ENCODE measurements at regions not wholly inside any gene's neighbourhood (a gene's known extent, or its start where the extent isn't known, plus 50 kb on each side); places are given as distances from the start of the nearest gene placed in this dataset.

GRCh38 chr2:59737299-59737698 is 816.2 kb downstream of the BCL11A start:
- TF ChIP-seq CEBPB (IDR thresholded peaks at IDR 0.05; ENCODE audit: low read depth, low read length) (no peak), KDM1A (IDR thresholded peaks at IDR 0.05; ENCODE audit: borderline replicate concordance, low read length) (no peak), BCL11A (IDR thresholded peaks at IDR 0.05; ENCODE audit: low read depth in 2 of 2, low read length in 2 of 2) (no peak)
- Histone ChIP-seq H3K79me2 (ENCODE audit: control insufficient read depth in 1 of 2, insufficient read depth in 2 of 2, low read length in 2 of 2) (no peaks in the 10 kb centered on the region), H2BK15ac (ENCODE audit: low read length) (no peak overlapping the region), H4K8ac (ENCODE audit: extremely low read depth, insufficient read depth, low read length) (no peak overlapping the region), H3K4ac (replicated peaks; ENCODE audit: insufficient read length, low read depth, low read length) (no peak overlapping the region), H2BK5ac (ENCODE audit: low read depth, low read length) (no peak overlapping the region), H2BK12ac (ENCODE audit: low read depth, low read length) (no peak overlapping the region), H4K5ac (ENCODE audit: insufficient read length, low read depth, low read length) (no peak overlapping the region), H3K14ac (ENCODE audit: insufficient read length) (no peak overlapping the region), H2BK20ac (ENCODE audit: low read length) (no peak overlapping the region), H3K4me2 (ENCODE audit: insufficient read depth in 1 of 2, low read depth in 2 of 2, low read length in 2 of 2) (no peak overlapping the region), H2AFZ (ENCODE audit: low read length) (no peak overlapping the region), H4K91ac (replicated peaks; ENCODE audit: insufficient read length, low read length) (no peak overlapping the region), H4K20me1 (replicated peaks in 1 of 2; ENCODE audit: control insufficient read depth in 1 of 2, insufficient read depth in 2 of 2, low read length in 2 of 2) (no peaks in the 10 kb centered on the region), H3K23ac (ENCODE audit: insufficient read length) (no peak overlapping the region), H2AK5ac (ENCODE audit: low read depth, low read length) (no peak overlapping the region), H3K9ac (replicated peaks in 1 of 4; ENCODE audit: extremely low read depth in 1 of 4, low read depth in 3 of 4, low read length in 3 of 4) (no peak overlapping the region), H3K9me3 (ENCODE audit: insufficient read depth in 2 of 2, low read depth in 1 of 2, low read length in 1 of 2) (no peaks in the 10 kb centered on the region), H3K79me1 (ENCODE audit: low read depth, low read length) (no peaks in the 10 kb centered on the region), H3K18ac (ENCODE audit: extremely low read depth, low read length) (no peak overlapping the region), H3K4me1 (replicated peaks in 1 of 4; ENCODE audit: control insufficient read depth in 3 of 4, insufficient read depth in 4 of 4, low read length in 3 of 4) (no peaks in the 10 kb centered on the region; a peak in 2 of 7 replicates), H3K56ac (replicated peaks; ENCODE audit: insufficient read length, low read depth, low read length) (no peak overlapping the region), H3K36me3 (ENCODE audit: control insufficient read depth in 2 of 4, insufficient read depth in 4 of 4, low read length in 3 of 4) (no peaks in the 10 kb centered on the region), H3K23me2 (ENCODE audit: low read depth, low read length) (no peaks in the 10 kb centered on the region), H3K4me3 (ENCODE audit: extremely low read depth in 1 of 4, insufficient read depth in 2 of 4, low read depth in 3 of 4, low read length in 4 of 4) (no peak overlapping the region), H3K27me3 (replicated peaks in 1 of 4; ENCODE audit: control insufficient read depth in 3 of 4, extremely low read depth in 1 of 4, insufficient read depth in 3 of 4, low read length in 3 of 4) (no peaks in the 10 kb centered on the region), H2BK120ac (replicated peaks; ENCODE audit: low read depth, low read length) (no peak overlapping the region), H3K27ac (ENCODE audit: low read depth, low read length) (no peak overlapping the region)
- DNase-seq (ENCODE audit: low read depth in 1 of 2, low spot score in 2 of 2) (no peak), FAIRE-seq (no peak)
- ChIA-PET POLR2A (ENCODE audit: partially characterized antibody) (no interaction called here), CTCF (ENCODE audit: partially characterized antibody) (interaction anchor here (1.0 kb wide), 1 partner anchor 16 kb away, joined by 3 read pairs; no protein-coding TSS in a partner anchor)
